D721Med (cell line): ENCODE measurements at regions not wholly inside any gene's neighbourhood (a gene's known extent, or its start where the extent isn't known, plus 50 kb on each side); places are given as distances from the start of the nearest gene placed in this dataset.
"Not testable (repeated sequence)": the region's sequence is repeated elsewhere in the genome, so short reads cannot be mapped to it uniquely, and the experiment has no call there.

Source experiments
- DNase-seq: peaks from one replicate; pipeline ENCODE4 v3.0.0; 2011; ENCODE audit warnings: low spot score; ENCODE audit not compliant: insufficient read length
- FAIRE-seq: peaks from 2 replicates; lab custom pipeline; 2011; peaks lifted over from hg19 to GRCh38; lab: Jason Lieb, UNC
- CTCF ChIP-seq: IDR thresholded peaks from 2 replicates; pipeline ENCODE4 v1.5.1; 2012; ENCODE audit warnings: mild to moderate bottlenecking, control low read depth; ENCODE audit not compliant: insufficient read depth; ENCODE audit errors: missing control alignments

- TF ChIP-seq CTCF: no peak
- DNase-seq (no peak), FAIRE-seq (no peak)
These were observed 502.6 kb upstream of the AUTS2 start for GRCh38 chr7:69095649-69096048.

GRCh38 chr7:69104023-69104422 is 494.3 kb upstream of the AUTS2 start:
- TF ChIP-seq CTCF: no peak
- DNase-seq (no peak), FAIRE-seq (no peak)

- no peak for DNase-seq
- FAIRE-seq: no peak
- TF ChIP-seq CTCF: no peak
These were observed 493.2 kb upstream of the AUTS2 start for GRCh38 chr7:69105092-69105491.

- FAIRE-seq (no peak), DNase-seq (no peak)
- TF ChIP-seq CTCF: no peak
These were observed 492.3 kb upstream of the AUTS2 start for GRCh38 chr7:69105981-69106380.

- not testable (repeated sequence) for FAIRE-seq
These were observed 491.8 kb upstream of the AUTS2 start for GRCh38 chr7:69106449-69106848.

GRCh38 chr7:69106946-69107345 is 491.3 kb upstream of the AUTS2 start:
- not testable (repeated sequence) for DNase-seq, FAIRE-seq

More at GRCh38 chr7:69106449-69106848, 491.8 kb upstream of the AUTS2 start:
- DNase-seq: not testable (repeated sequence)

GRCh38 chr7:69108097-69108496 is 490.2 kb upstream of the AUTS2 start:
- TF ChIP-seq CTCF: no peak
- DNase-seq (no peak), FAIRE-seq (no peak)

- no peak for TF ChIP-seq CTCF
- DNase-seq: no peak
- FAIRE-seq: no peak
These were observed 489.0 kb upstream of the AUTS2 start for GRCh38 chr7:69109246-69109645.

- FAIRE-seq (no peak), DNase-seq (no peak)
- TF ChIP-seq CTCF: no peak
These were observed 488.4 kb upstream of the AUTS2 start for GRCh38 chr7:69109879-69110278.
